Testis (tissue), 2 donors: ENCODE measurements at regions not wholly inside any gene's neighbourhood (a gene's known extent, or its start where the extent isn't known, plus 50 kb on each side); places are given as distances from the start of the nearest gene placed in this dataset.
A peak's percentile ranks its signal among the peaks of the same experiment; 100 is the strongest.

Source experiments
- DNase-seq: peaks from one replicate; pipeline ENCODE4 v3.0.0-alpha.2; 2019
- H3K27ac ChIP-seq, 2 donors: fragments of 200-600 bp; sonication (generic); one replicate each; pipeline ENCODE4 v1.5.1; 2019
- H3K27me3 ChIP-seq: fragments of 200-600 bp; sonication (generic); one replicate; pipeline ENCODE4 v1.5.1; 2019
- H3K36me3 ChIP-seq: fragments of 200-600 bp; sonication (generic); one replicate; pipeline ENCODE4 v1.5.1; 2017; ENCODE audit warnings: low read depth; ENCODE audit errors: missing control alignments
- H3K4me1 ChIP-seq: fragments of 200-600 bp; sonication (generic); one replicate; pipeline ENCODE4 v1.5.1; 2019
- H3K4me3 ChIP-seq, 2 donors: fragments of 200-600 bp; sonication (generic); one replicate each; pipeline ENCODE4 v1.5.1; 2017 to 2019
- H3K9me3 ChIP-seq: fragments of 200-600 bp; sonication (generic); one replicate; pipeline ENCODE4 v1.5.1; 2017
- CTCF ChIP-seq, 3 experiments: fragments of 450-650 bp in 2 of 3; fragments of 200-600 bp in 1 of 3; sonication (generic) in 1 of 3; IDR thresholded peaks; one replicate each; pipeline ENCODE4 v1.5.1; 2016 to 2019; ENCODE audit warnings: antibody characterized with exemption in 3 of 3, mild to moderate bottlenecking in 2 of 3, moderate library complexity in 1 of 3
- POLR2A ChIP-seq: fragments of 450-650 bp; IDR thresholded peaks from one replicate; pipeline ENCODE4 v1.6.1; 2017; ENCODE audit warnings: antibody characterized with exemption, mild to moderate bottlenecking, moderate library complexity
- WGBS, 2 donors: methylation state at CpG; one replicate each; pipeline ENCODE4 v1.1.5; 2018; 5-methylcytosine and 5-hydroxymethylcytosine counted together
- intact Hi-C: fragments of 100-400 bp; cut with DNase I; formaldehyde crosslinking; loops from one replicate; pipeline ENCODE4 v1.15.1; 2023; ENCODE audit warnings: low total_unique reads

DNA sequence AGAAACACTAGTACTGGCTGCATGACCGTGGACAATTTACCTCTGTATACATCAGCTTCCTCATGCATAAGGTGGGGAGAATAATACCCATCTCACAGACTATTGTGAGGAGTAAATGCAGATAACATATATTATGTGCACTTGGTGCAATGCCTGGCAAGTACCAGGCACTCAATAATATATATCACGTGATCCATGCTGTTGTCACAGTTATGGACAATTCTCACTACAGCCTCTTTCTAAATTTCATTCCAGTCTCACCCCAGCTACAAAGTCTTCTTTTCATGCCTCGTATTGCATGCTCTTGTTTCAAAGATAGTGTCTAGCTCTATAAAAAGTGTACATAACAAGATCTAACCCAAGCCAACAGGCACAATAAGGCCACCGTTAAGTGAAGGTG is 494.3 kb upstream of the ADAMTS9 start:
- intact Hi-C loops = no loop called here
- no peak overlapping the region for H3K4me3 ChIP-seq

DNA sequence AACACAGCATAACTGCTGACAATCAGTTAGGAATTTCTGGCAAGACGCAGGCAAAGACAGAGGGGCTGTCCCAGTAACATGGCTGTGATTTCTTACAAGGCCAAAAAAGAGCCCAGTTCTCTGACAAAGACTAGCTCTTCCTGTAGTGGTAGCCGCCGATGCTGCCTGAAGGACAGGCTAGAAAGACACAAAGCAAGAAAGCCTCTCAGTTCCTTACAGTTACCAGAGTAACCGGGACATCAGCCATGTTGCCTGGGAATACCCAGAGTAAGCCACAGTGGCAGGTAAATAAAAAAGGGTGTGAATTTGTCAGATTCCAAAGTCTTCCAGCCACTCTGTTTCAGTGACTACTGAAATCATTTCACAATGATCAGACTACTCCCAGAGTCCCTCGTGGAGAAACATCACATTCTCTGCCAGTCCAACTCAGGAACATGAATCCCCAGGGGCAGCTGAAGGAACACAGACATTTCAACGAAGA is 493.6 kb upstream of the ADAMTS9 start:
- H3K27me3 ChIP-seq = no peaks in the 10 kb centered on the region
- TF ChIP-seq CTCF (IDR thresholded peaks at IDR 0.05) = no peak
- TF ChIP-seq POLR2A = no peak
- H3K4me1 ChIP-seq = no peaks in the 10 kb centered on the region
- H3K27ac ChIP-seq = peak overlapping the region in 1 of 2 donors; percentile 75
- WGBS, 2 donors = 42 to 48% methylated on average over 6 of the region's 6 CpGs
- intact Hi-C loops = no loop called here
- no peak overlapping the region for H3K4me3 ChIP-seq
- no peaks in the 10 kb centered on the region for H3K36me3 ChIP-seq
- H3K9me3 ChIP-seq = no peaks in the 10 kb centered on the region
- peak; percentile 61 for DNase-seq

More for the DNA sequence above, 494.3 kb upstream of the ADAMTS9 start:
- no peak for DNase-seq
- no peaks in the 10 kb centered on the region for H3K9me3 ChIP-seq
- peak overlapping the region in 1 of 2 donors; percentile 75 for H3K27ac ChIP-seq
- TF ChIP-seq CTCF (IDR thresholded peaks at IDR 0.05) = no peak
- H3K36me3 ChIP-seq = no peaks in the 10 kb centered on the region
- WGBS, 2 donors = 74 to 80% methylated on average over 4 of the region's 4 CpGs
- H3K4me1 ChIP-seq = no peaks in the 10 kb centered on the region
- no peaks in the 10 kb centered on the region for H3K27me3 ChIP-seq

DNA sequence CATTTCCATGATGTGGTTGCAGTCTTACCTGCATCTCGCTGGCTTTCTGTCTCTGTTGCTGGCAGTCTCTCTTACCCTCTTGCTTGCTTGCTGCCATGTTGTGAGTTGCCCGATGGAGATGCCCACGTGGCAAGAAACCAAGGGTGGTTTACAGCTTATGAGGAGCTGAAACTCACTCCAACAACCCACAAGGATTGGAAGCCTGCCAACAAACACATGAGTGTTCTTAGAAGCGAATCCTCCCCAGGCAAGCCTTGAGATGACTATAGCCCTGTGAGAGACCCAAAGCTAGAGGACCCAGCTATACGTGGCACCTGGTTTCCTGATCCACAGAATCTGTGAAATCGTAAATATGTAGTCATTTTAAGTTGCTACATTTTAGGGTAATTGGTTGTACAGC is 490.9 kb upstream of the ADAMTS9 start:
- TF ChIP-seq POLR2A (no peak), CTCF (IDR thresholded peaks at IDR 0.05) (no peak)
- Histone ChIP-seq H3K4me3 (no peak overlapping the region), H3K4me1 (no peaks in the 10 kb centered on the region), H3K9me3 (no peaks in the 10 kb centered on the region), H3K36me3 (no peaks in the 10 kb centered on the region), H3K27me3 (no peaks in the 10 kb centered on the region), H3K27ac (no peak overlapping the region)
- 79 to 83% methylated on average over 5 to 6 of the region's 6 CpGs for WGBS, 2 donors
- no peak for DNase-seq
- intact Hi-C loops = no loop called here

DNA sequence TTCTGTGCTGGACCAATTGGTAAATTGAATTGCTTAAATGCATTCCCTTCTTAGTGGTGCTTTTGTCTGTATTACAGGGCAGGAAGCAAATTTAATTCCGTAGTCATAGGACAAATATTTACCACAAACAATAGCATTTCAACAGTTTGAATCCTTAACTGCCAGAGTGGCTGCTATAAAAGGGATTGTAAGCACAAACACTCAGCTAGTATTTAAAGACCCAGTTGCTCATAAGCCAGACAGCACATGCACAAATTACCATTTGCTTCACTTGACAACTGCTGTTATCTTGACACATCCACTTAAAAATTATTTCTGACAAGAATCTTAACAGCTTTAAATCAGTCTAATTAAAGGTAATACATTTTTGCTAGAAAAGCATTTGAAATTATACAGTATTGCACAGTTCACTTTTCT is 490.2 kb upstream of the ADAMTS9 start:
- TF ChIP-seq CTCF (IDR thresholded peaks at IDR 0.05) (no peak), POLR2A (no peak)
- H3K4me3 ChIP-seq = no peak overlapping the region
- intact Hi-C loops = no loop called here
- no peaks in the 10 kb centered on the region for H3K4me1 ChIP-seq
- no peaks in the 10 kb centered on the region for H3K36me3 ChIP-seq
- H3K27me3 ChIP-seq = no peaks in the 10 kb centered on the region
- H3K27ac ChIP-seq = no peak overlapping the region
- H3K9me3 ChIP-seq = no peaks in the 10 kb centered on the region
- WGBS, 2 donors = 65 to 72% methylated on average over 1 of the region's 1 CpG
- DNase-seq = no peak

GRCh38 chr3:65174713-65175112 is 486.9 kb upstream of the ADAMTS9 start:
- Histone ChIP-seq H3K4me1 (no peaks in the 10 kb centered on the region), H3K27ac (no peak overlapping the region)

More at GRCh38 chr3:65174713-65175112, 486.9 kb upstream of the ADAMTS9 start:
- 67 to 87% methylated on average over 2 of the region's 2 CpGs for WGBS, 2 donors
- Histone ChIP-seq H3K4me3 (no peak overlapping the region), H3K27me3 (no peaks in the 10 kb centered on the region), H3K9me3 (no peaks in the 10 kb centered on the region), H3K36me3 (no peaks in the 10 kb centered on the region)
- TF ChIP-seq POLR2A (no peak), CTCF (IDR thresholded peaks at IDR 0.05) (no peak)
- intact Hi-C loops = no loop called here
- DNase-seq = peak; percentile 21
